ENCODE measurements at regions not wholly inside any gene's neighbourhood (a gene's known extent, or its start where the extent isn't known, plus 50 kb on each side); places are given as distances from the start of the nearest gene placed in this dataset.

- no peaks in the 10 kb centered on the region for H3K9me3 ChIP-seq (ENCODE audit: control insufficient read depth, insufficient read depth, low read depth, low read length)
- no peak overlapping the region for H3K27ac ChIP-seq (ENCODE audit: low read length)
- intact Hi-C loops (cut with micrococcal nuclease; ENCODE audit: unreplicated experiment), result no loop called here
- no peak for TF ChIP-seq POLR2AphosphoS5 (IDR thresholded peaks at IDR 0.05; ENCODE audit: low read depth, low read length)
- no peak for TF ChIP-seq REST (IDR thresholded peaks at IDR 0.05; ENCODE audit: insufficient read depth in 1 of 2, low read depth in 2 of 2, low read length in 1 of 2)
- no peak for TF ChIP-seq TCF7L2 (IDR thresholded peaks at IDR 0.05; ENCODE audit: low read depth, low read length)
- no peak for TF ChIP-seq SIN3A (IDR thresholded peaks at IDR 0.05; ENCODE audit: borderline replicate concordance, insufficient read depth, low read depth, low read length)
- TF ChIP-seq CTCF (IDR thresholded peaks at IDR 0.05), result no peak
- no peaks in the 10 kb centered on the region for H3K4me1 ChIP-seq (ENCODE audit: control insufficient read depth, insufficient read depth, low read length)
- DNase-seq (ENCODE audit: low read depth, low spot score), result no peak
- POLR2A ChIA-PET, result no interaction called here
- no peaks in the 10 kb centered on the region for H3K36me3 ChIP-seq (ENCODE audit: control insufficient read depth, insufficient read depth, low read length)
- no peaks in the 10 kb centered on the region for H3K27me3 ChIP-seq (ENCODE audit: control insufficient read depth, insufficient read depth, low read length)
- no peak overlapping the region for H3K4me3 ChIP-seq (ENCODE audit: low read depth in 2 of 2, low read length in 2 of 2)
- BruUV-seq (replicated peaks), result no TSS peak
- no peak for ATAC-seq
- in situ Hi-C loops (cut with HindIII; ENCODE audit: low pct_unique_long_range_greater_than_20kb, low sequenced_read_pairs), result no loop called here
- CTCF ChIA-PET, result no interaction called here
Measured at GRCh38 chrX:127129510-127129909, 310.0 kb downstream of the PRR32 start.

GRCh38 chrX:127138218-127138617 is 318.7 kb downstream of the PRR32 start:
- in situ Hi-C loops (cut with HindIII; ENCODE audit: low pct_unique_long_range_greater_than_20kb, low sequenced_read_pairs), result no loop called here
- no peaks in the 10 kb centered on the region for H3K27me3 ChIP-seq (ENCODE audit: control insufficient read depth, insufficient read depth, low read length)
- POLR2A ChIA-PET, result no interaction called here
- intact Hi-C loops (cut with micrococcal nuclease; ENCODE audit: unreplicated experiment), result no loop called here
- no peak overlapping the region for H3K27ac ChIP-seq (ENCODE audit: low read length)
- CTCF ChIA-PET, result no interaction called here
- no peak overlapping the region for H3K4me3 ChIP-seq (ENCODE audit: low read depth in 2 of 2, low read length in 2 of 2)
- H3K4me1 ChIP-seq (ENCODE audit: control insufficient read depth, insufficient read depth, low read length), result no peaks in the 10 kb centered on the region
- TF ChIP-seq CTCF (IDR thresholded peaks at IDR 0.05) (no peak), TCF7L2 (IDR thresholded peaks at IDR 0.05; ENCODE audit: low read depth, low read length) (no peak), REST (IDR thresholded peaks at IDR 0.05; ENCODE audit: insufficient read depth in 1 of 2, low read depth in 2 of 2, low read length in 1 of 2) (no peak), SIN3A (IDR thresholded peaks at IDR 0.05; ENCODE audit: borderline replicate concordance, insufficient read depth, low read depth, low read length) (no peak), POLR2AphosphoS5 (IDR thresholded peaks at IDR 0.05; ENCODE audit: low read depth, low read length) (no peak)
- no peaks in the 10 kb centered on the region for H3K9me3 ChIP-seq (ENCODE audit: control insufficient read depth, insufficient read depth, low read depth, low read length)
- ATAC-seq (no peak), DNase-seq (ENCODE audit: low read depth, low spot score) (no peak)
- no peaks in the 10 kb centered on the region for H3K36me3 ChIP-seq (ENCODE audit: control insufficient read depth, insufficient read depth, low read length)
- no TSS peak for BruUV-seq (replicated peaks)
